Muscle of leg (tissue), 3 donors: ENCODE measurements at regions not wholly inside any gene's neighbourhood (a gene's known extent, or its start where the extent isn't known, plus 50 kb on each side); places are given as distances from the start of the nearest gene placed in this dataset.

Experiments used
- DNase-seq: peaks from one replicate; pipeline ENCODE4 v3.0.0; 2013
- H3K27ac ChIP-seq: one replicate; pipeline ENCODE4 v1.5.1; 2013; ENCODE audit warnings: mild to moderate bottlenecking, low read length, control low read depth
- H3K27me3 ChIP-seq: one replicate; pipeline ENCODE4 v1.6.1; 2013; ENCODE audit warnings: low read length; ENCODE audit not compliant: control insufficient read depth, insufficient read depth
- H3K36me3 ChIP-seq: one replicate; pipeline ENCODE4 v1.6.1; 2013; ENCODE audit warnings: low read length; ENCODE audit not compliant: control insufficient read depth, insufficient read depth
- H3K4me1 ChIP-seq: one replicate; pipeline ENCODE4 v1.6.1; 2013; ENCODE audit warnings: low read length; ENCODE audit not compliant: control insufficient read depth, insufficient read depth
- H3K4me3 ChIP-seq: one replicate; pipeline ENCODE4 v1.5.1; 2013; ENCODE audit warnings: low read length, control low read depth
- H3K9me3 ChIP-seq: replicated peaks from 2 replicates; pipeline ENCODE4 v1.6.1; 2013; ENCODE audit warnings: low read depth, low read length; ENCODE audit not compliant: control insufficient read depth
- WGBS: methylation state at CpG from one replicate; pipeline ENCODE4 v1.1.5; 2013; ENCODE audit warnings: missing lambda C conversion rate; ENCODE audit not compliant: insufficient coverage; 5-methylcytosine and 5-hydroxymethylcytosine counted together

DNA sequence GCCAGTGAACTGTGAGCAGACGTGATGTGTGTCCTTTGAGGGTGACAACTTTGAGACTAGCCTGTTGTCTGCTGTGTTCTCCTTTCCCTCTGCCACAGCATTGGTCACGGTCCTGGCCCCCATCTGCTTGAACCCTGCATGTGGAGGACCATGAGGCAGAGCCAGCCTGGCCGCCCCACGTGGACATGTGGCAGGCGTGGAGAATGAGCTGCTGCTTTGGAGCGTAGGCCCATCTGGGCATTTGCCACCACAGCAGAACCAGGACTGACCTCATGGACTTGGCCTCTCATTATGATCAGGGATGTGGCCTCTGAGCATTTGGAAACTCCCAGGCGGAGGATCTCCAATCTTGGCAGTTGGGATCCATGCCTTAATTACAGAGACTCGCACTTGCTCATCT lies 448.5 kb downstream of the TCERG1L start:
- Histone ChIP-seq H3K27me3 (peaks cover 6% of the 10 kb centered on the region), H3K36me3 (no peaks in the 10 kb centered on the region), H3K4me1 (no peaks in the 10 kb centered on the region), H3K9me3 (no peaks in the 10 kb centered on the region), H3K4me3 (no peak overlapping the region), H3K27ac (no peak overlapping the region)
- DNase-seq = peak; percentile 4
- 74% methylated on average over 8 of the region's 8 CpGs for whole genome bisulfite sequencing

GRCh38 chr10:130864961-130865818 lies 446.3 kb downstream of the TCERG1L start:
- DNase-seq = no peak
- Histone ChIP-seq H3K27ac (no peak overlapping the region), H3K4me1 (no peaks in the 10 kb centered on the region), H3K4me3 (no peak overlapping the region), H3K27me3 (peaks cover 6% of the 10 kb centered on the region), H3K36me3 (no peaks in the 10 kb centered on the region), H3K9me3 (no peaks in the 10 kb centered on the region)
- 40% methylated on average over 10 of the region's 17 CpGs for WGBS

- H3K9me3 ChIP-seq = no peaks in the 10 kb centered on the region
- no peak for DNase-seq
- H3K4me1 ChIP-seq = no peaks in the 10 kb centered on the region
- no peak overlapping the region for H3K4me3 ChIP-seq
- no peak overlapping the region for H3K27ac ChIP-seq
- WGBS = 92% methylated on average over 7 of the region's 7 CpGs
- peaks cover 6% of the 10 kb centered on the region for H3K27me3 ChIP-seq
- H3K36me3 ChIP-seq = no peaks in the 10 kb centered on the region
These were observed 444.7 kb downstream of the TCERG1L start for GRCh38 chr10:130866857-130867256.

DNA sequence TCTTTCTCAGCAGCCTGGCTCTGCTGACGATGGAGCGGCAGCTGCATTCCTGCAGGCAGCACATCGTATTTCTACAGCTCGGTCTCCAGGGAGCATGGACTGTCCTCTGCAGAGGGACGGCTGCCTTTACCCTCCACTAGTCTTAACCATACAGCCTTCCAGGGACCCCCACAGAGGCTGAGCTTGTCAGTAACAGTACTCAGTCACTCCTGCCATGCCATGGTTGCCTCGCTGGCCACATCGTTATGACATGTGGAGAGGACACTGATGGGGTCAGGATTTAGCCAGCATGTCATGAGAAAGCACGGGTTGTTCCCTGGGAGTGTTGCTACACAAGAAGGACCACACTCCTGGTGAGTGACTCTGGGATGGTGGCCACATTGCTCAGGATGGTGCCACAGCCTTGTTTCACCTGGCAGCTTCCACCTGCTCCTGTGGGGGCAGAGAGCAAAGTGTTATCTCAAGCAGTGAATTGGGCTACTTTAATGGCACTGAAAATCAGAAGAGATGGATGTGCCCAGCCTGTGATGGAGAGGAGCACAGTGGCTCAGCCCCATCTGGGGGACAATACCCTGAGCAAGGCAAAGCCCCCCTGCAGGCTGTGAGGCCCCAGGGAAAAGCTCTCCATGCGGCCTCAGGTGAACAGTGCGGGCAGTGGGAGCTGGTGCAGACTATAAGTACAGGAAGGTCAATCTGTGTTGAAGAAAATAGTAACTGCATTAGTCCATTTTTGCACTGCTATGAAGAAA lies 443.9 kb downstream of the TCERG1L start:
- Histone ChIP-seq H3K36me3 (no peaks in the 10 kb centered on the region), H3K27ac (no peak overlapping the region), H3K27me3 (peaks cover 6% of the 10 kb centered on the region), H3K4me1 (no peaks in the 10 kb centered on the region), H3K4me3 (no peak overlapping the region), H3K9me3 (no peaks in the 10 kb centered on the region)
- 53% methylated on average over 10 of the region's 10 CpGs for WGBS
- no peak for DNase-seq

DNA sequence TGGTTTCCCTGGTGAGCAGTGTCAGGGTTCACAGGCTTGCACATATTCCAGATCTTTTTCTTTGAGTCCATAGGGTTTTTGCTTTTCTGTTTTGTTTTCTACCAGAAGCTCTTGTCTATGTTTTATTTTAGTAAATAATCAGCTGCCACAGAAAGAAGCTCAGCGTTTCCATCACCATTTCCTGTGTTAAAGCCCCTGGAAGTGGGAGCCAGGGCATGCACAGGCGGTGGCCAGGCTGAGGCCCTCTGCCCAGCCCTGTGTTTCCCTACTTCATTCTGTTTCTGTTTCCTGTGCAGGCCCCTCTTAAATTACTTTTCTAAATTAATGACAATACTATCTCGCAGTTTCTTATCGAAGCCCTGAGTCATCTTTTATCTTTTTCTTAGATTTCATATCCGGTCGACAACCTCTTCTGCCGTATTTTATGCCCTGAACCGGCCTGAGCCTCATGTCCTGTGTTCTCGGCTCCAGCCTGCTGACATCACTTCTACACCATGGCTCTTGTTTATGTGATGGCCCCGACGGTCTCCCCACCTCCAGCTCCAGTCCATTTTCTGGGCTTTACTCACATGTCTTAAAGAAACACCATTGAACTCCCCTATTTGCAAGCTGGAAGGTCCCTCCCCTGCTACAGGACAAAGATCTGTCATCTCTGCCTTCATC lies 442.2 kb downstream of the TCERG1L start:
- no peak overlapping the region for H3K4me3 ChIP-seq
- DNase-seq = no peak
- no peak overlapping the region for H3K27ac ChIP-seq
- H3K9me3 ChIP-seq = no peaks in the 10 kb centered on the region
- H3K4me1 ChIP-seq = no peaks in the 10 kb centered on the region
- peaks cover 4% of the 10 kb centered on the region for H3K27me3 ChIP-seq
- H3K36me3 ChIP-seq = no peaks in the 10 kb centered on the region
- WGBS = 50% methylated on average over 11 of the region's 11 CpGs

GRCh38 chr10:130871406-130871805 lies 440.1 kb downstream of the TCERG1L start:
- WGBS = no CpG with 5 or more reads among the region's 1 CpG
- H3K36me3 ChIP-seq = no peaks in the 10 kb centered on the region

GRCh38 chr10:130873636-130874035 lies 437.9 kb downstream of the TCERG1L start:
- H3K4me1 ChIP-seq = no peaks in the 10 kb centered on the region
- H3K36me3 ChIP-seq = no peaks in the 10 kb centered on the region
- no peaks in the 10 kb centered on the region for H3K27me3 ChIP-seq
- H3K27ac ChIP-seq = no peak overlapping the region
- no peak for DNase-seq
- H3K9me3 ChIP-seq = no peaks in the 10 kb centered on the region
- WGBS = 67% methylated on average over 1 of the region's 1 CpG
- H3K4me3 ChIP-seq = no peak overlapping the region

More at GRCh38 chr10:130871406-130871805, 440.1 kb downstream of the TCERG1L start:
- H3K4me1 ChIP-seq = no peaks in the 10 kb centered on the region
- peaks cover under 1% of the 10 kb centered on the region for H3K27me3 ChIP-seq
- H3K27ac ChIP-seq = no peak overlapping the region
- H3K9me3 ChIP-seq = no peaks in the 10 kb centered on the region
- no peak overlapping the region for H3K4me3 ChIP-seq
- no peak for DNase-seq

DNA sequence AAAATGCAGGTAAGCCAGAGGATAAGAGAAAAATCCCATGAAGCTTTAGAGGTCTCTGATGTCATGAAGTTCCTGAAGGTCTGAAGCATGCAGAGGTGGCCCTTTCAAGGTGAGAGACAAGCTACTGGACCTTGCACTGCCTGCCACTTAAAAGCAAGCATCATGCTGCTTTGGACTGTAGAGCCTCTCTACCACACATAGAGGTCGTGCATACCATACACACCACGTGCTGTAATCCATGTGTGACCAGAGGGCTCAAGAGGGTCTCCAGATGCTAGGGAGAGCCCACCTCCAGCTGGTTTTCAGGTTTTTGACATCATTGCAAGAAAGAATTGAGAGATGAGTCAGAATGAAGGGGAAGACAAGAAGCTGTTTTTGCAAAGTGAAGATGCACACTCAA lies 436.4 kb downstream of the TCERG1L start:
- no peak overlapping the region for H3K4me3 ChIP-seq
- H3K4me1 ChIP-seq = no peaks in the 10 kb centered on the region
- DNase-seq = no peak
- H3K36me3 ChIP-seq = no peaks in the 10 kb centered on the region
- no peak overlapping the region for H3K27ac ChIP-seq
- no peaks in the 10 kb centered on the region for H3K27me3 ChIP-seq
- WGBS = no CpG with 5 or more reads among the region's 2 CpGs
- H3K9me3 ChIP-seq = no peaks in the 10 kb centered on the region

GRCh38 chr10:130875897-130876472 lies 435.5 kb downstream of the TCERG1L start:
- no peaks in the 10 kb centered on the region for H3K9me3 ChIP-seq
- H3K4me3 ChIP-seq = no peak overlapping the region
- 92% methylated on average over 5 of the region's 7 CpGs for WGBS
- no peaks in the 10 kb centered on the region for H3K36me3 ChIP-seq
- H3K27ac ChIP-seq = no peak overlapping the region
- no peaks in the 10 kb centered on the region for H3K27me3 ChIP-seq
- no peaks in the 10 kb centered on the region for H3K4me1 ChIP-seq
- DNase-seq = no peak

DNA sequence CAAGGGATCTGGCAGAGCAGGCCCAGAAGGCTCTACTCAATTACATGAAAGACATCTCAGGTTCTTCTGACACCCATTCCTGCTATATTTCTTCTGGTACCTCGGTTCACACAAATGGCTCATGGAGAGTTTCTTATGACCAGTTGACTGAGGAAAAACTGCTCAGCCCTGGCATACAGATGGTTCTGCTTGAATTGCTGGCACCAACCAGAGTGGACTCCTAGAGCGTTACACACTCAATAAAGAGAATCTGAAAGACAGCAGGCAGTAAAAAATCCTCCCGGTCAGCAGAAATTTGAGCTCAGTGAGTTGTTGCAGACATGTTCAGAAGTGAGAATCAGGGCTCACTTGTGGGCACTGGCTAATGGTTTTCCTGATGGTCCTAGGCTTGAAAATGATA lies 434.4 kb downstream of the TCERG1L start:
- peak; percentile 5 for DNase-seq
- 50% methylated on average over 2 of the region's 3 CpGs for WGBS

More for the DNA sequence above, 434.4 kb downstream of the TCERG1L start:
- no peaks in the 10 kb centered on the region for H3K4me1 ChIP-seq
- no peak overlapping the region for H3K27ac ChIP-seq
- H3K4me3 ChIP-seq = no peak overlapping the region
- H3K36me3 ChIP-seq = no peaks in the 10 kb centered on the region
- no peaks in the 10 kb centered on the region for H3K9me3 ChIP-seq
- no peaks in the 10 kb centered on the region for H3K27me3 ChIP-seq
